PC-9 (cell line): ENCODE measurements at regions not wholly inside any gene's neighbourhood (a gene's known extent, or its start where the extent isn't known, plus 50 kb on each side); places are given as distances from the start of the nearest gene placed in this dataset.

ENCODE experiments used
- EZH2 ChIP-seq: fragments of 200-600 bp; sonication (generic); IDR thresholded peaks from 2 replicates; pipeline ENCODE4 v1.8.0; 2017; ENCODE audit warnings: antibody characterized with exemption, low read depth
- TF ChIP-seq, protein P1 (sequence below): fragments of 200-600 bp; sonication (generic); conservative IDR thresholded peaks from 2 replicates; pipeline ENCODE4 v1.6.1; 2017; ENCODE audit warnings: mixed run types, antibody characterized with exemption, mild to moderate bottlenecking, moderate library complexity

DNA sequence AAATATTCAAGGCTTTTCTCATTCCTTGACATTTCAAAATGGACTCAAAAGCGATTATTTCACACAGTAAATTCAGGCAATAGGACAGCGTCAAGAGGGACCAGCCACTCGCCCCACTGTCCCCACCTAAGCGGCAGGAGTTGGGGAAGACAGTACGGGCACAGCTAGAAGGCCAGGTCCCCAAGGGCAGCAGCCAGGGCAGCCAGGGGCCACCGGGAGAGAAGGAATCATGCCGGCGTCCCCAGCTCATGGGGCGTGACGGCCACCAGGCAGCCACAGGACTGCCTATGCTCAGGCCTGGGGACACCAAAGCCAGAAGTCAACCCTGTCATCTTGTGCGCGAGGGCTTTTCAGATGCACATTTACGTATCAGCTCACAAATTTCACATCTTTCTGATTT lies 225.7 kb upstream of the PPP2R2D start:
- TF ChIP-seq EZH2, result no peak
- TF ChIP-seq, protein P1, sequence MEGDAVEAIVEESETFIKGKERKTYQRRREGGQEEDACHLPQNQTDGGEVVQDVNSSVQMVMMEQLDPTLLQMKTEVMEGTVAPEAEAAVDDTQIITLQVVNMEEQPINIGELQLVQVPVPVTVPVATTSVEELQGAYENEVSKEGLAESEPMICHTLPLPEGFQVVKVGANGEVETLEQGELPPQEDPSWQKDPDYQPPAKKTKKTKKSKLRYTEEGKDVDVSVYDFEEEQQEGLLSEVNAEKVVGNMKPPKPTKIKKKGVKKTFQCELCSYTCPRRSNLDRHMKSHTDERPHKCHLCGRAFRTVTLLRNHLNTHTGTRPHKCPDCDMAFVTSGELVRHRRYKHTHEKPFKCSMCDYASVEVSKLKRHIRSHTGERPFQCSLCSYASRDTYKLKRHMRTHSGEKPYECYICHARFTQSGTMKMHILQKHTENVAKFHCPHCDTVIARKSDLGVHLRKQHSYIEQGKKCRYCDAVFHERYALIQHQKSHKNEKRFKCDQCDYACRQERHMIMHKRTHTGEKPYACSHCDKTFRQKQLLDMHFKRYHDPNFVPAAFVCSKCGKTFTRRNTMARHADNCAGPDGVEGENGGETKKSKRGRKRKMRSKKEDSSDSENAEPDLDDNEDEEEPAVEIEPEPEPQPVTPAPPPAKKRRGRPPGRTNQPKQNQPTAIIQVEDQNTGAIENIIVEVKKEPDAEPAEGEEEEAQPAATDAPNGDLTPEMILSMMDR, result no peak
